ENCODE measurements at regions not wholly inside any gene's neighbourhood (a gene's known extent, or its start where the extent isn't known, plus 50 kb on each side); places are given as distances from the start of the nearest gene placed in this dataset.

GRCh38 chr15:37695719-37696118 is 238.7 kb upstream of the TMCO5A start:
- H3K4me3 ChIP-seq (ENCODE audit: low read depth, low read length) = no peak overlapping the region
- DNase-seq (ENCODE audit: low read depth) = peak; percentile 53
- TF ChIP-seq, protein P1, sequence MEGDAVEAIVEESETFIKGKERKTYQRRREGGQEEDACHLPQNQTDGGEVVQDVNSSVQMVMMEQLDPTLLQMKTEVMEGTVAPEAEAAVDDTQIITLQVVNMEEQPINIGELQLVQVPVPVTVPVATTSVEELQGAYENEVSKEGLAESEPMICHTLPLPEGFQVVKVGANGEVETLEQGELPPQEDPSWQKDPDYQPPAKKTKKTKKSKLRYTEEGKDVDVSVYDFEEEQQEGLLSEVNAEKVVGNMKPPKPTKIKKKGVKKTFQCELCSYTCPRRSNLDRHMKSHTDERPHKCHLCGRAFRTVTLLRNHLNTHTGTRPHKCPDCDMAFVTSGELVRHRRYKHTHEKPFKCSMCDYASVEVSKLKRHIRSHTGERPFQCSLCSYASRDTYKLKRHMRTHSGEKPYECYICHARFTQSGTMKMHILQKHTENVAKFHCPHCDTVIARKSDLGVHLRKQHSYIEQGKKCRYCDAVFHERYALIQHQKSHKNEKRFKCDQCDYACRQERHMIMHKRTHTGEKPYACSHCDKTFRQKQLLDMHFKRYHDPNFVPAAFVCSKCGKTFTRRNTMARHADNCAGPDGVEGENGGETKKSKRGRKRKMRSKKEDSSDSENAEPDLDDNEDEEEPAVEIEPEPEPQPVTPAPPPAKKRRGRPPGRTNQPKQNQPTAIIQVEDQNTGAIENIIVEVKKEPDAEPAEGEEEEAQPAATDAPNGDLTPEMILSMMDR (conservative IDR thresholded peaks at IDR 0.05; ENCODE audit: low read depth, low read length) = no peak

GRCh38 chr15:37698679-37699078 is 235.8 kb upstream of the TMCO5A start:
- H3K4me3 ChIP-seq (ENCODE audit: low read depth, low read length) = no peak overlapping the region
- peak; percentile 38 for DNase-seq (ENCODE audit: low read depth)
- TF ChIP-seq, protein P1 (conservative IDR thresholded peaks at IDR 0.05; ENCODE audit: low read depth, low read length) = no peak

GRCh38 chr15:37701230-37701629 is 233.2 kb upstream of the TMCO5A start:
- DNase-seq (ENCODE audit: low read depth) = no peak
- H3K4me3 ChIP-seq (ENCODE audit: low read depth, low read length) = no peak overlapping the region
- TF ChIP-seq, protein P1 (conservative IDR thresholded peaks at IDR 0.05; ENCODE audit: low read depth, low read length) = no peak

DNA sequence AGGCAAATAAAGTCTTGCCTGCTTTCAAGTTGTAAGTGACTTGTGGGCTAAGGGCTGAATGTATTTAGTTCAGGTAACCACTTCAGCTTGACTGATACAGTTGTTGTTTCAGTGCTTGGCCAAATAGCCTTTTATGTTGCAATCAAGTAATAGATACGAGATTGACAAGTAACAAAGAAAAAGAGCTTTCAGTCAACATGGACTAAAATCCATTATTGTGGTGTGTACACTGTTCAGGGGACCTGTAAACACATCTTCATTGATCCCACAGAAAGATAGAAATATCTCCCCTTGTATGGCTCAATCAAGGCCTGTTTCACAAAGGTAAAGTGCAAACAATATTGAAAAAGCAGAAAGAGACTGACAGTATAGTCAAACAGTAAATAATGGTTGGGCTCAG is 224.8 kb upstream of the TMCO5A start:
- no peak for DNase-seq (ENCODE audit: low read depth)
- TF ChIP-seq, protein P1 (conservative IDR thresholded peaks at IDR 0.05; ENCODE audit: low read depth, low read length) = no peak

GRCh38 chr15:37715101-37715500 is 219.3 kb upstream of the TMCO5A start:
- TF ChIP-seq, protein P1 (conservative IDR thresholded peaks at IDR 0.05; ENCODE audit: low read depth, low read length) = no peak
- DNase-seq (ENCODE audit: low read depth) = no peak
- no peak overlapping the region for H3K4me3 ChIP-seq (ENCODE audit: low read depth, low read length)

More for the DNA sequence above, 224.8 kb upstream of the TMCO5A start:
- H3K4me3 ChIP-seq (ENCODE audit: low read depth, low read length) = no peak overlapping the region

- H3K4me3 ChIP-seq (ENCODE audit: low read depth, low read length) = no peak overlapping the region
- TF ChIP-seq, protein P1 (conservative IDR thresholded peaks at IDR 0.05; ENCODE audit: low read depth, low read length) = no peak
- no peak for DNase-seq (ENCODE audit: low read depth)
Observed at GRCh38 chr15:37720267-37720666, 214.2 kb upstream of the TMCO5A start.

DNA sequence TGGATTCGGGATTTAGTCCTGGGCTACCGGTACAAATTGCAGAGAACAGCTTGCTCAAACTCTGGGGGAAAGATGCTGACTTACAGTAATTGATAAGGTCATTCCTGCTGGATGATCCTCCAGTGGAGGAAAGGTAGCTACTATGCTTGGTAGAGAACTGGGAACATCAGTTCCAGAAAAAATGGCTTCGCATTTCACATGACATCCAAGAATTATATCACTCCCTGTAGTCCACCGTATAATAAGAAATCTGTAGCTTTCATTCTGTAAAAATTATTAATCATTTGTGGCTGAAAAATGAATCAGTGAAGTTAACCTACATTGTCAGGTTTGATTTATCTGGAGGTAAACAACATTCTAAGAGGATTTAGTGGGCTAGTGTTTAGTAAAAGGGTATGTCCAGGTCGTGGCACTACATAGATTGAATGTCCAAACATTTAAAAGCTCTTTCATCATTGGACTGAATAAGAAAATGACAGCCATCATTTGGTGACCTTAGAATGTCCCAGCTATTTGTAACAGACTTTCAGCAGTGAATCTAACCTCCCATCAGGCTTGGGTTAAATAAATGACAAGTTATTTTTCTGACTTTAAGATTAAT is 203.2 kb upstream of the TMCO5A start:
- TF ChIP-seq, protein P1 (conservative IDR thresholded peaks at IDR 0.05; ENCODE audit: low read depth, low read length) = no peak
- DNase-seq (ENCODE audit: low read depth) = no peak

More for the DNA sequence above, 203.2 kb upstream of the TMCO5A start:
- no peak overlapping the region for H3K4me3 ChIP-seq (ENCODE audit: low read depth, low read length)

Data from choroid plexus epithelial cell (primary cell).